ENCODE measurements at regions not wholly inside any gene's neighbourhood (a gene's known extent, or its start where the extent isn't known, plus 50 kb on each side); places are given as distances from the start of the nearest gene placed in this dataset.

GRCh38 chr12:83859021-83859420 lies 1053.6 kb downstream of the SLC6A15 start:
- no peaks in the 10 kb centered on the region for H3K36me3 ChIP-seq (ENCODE audit: control insufficient read depth in 2 of 2, insufficient read depth in 1 of 2, low read length in 2 of 2)
- H3K4me3 ChIP-seq (ENCODE audit: low read depth, low read length), result no peak overlapping the region
- POLR2A ChIA-PET, result no interaction called here
- H3K27ac ChIP-seq (ENCODE audit: extremely low read depth, low read depth, low read length), result no peak overlapping the region
- CTCF ChIA-PET, result no interaction called here
- H3K4me1 ChIP-seq (ENCODE audit: control insufficient read depth, insufficient read depth, low read length), result no peaks in the 10 kb centered on the region
- no peaks in the 10 kb centered on the region for H3K9me3 ChIP-seq (ENCODE audit: control insufficient read depth, insufficient read depth, low read depth, low read length)
- no peak for TF ChIP-seq ZNF621 (tag by site-specific recombination; IDR thresholded peaks at IDR 0.05)
- TF ChIP-seq ZNF391 (tag by site-specific recombination; IDR thresholded peaks at IDR 0.05; ENCODE audit: borderline replicate concordance, low read depth), result no peak
- no peak for TF ChIP-seq ZBTB17 (tag by site-specific recombination; IDR thresholded peaks at IDR 0.05)
- no peak for TF ChIP-seq ZNF518A (tag by site-specific recombination; conservative IDR thresholded peaks at IDR 0.05; ENCODE audit: low read depth)
- TF ChIP-seq IKZF3 (tag by site-specific recombination; IDR thresholded peaks at IDR 0.05), result no peak
- no peak for TF ChIP-seq ZNF169 (tag by site-specific recombination; IDR thresholded peaks at IDR 0.05)

- TF ChIP-seq ZNF133 (tag by site-specific recombination; IDR thresholded peaks at IDR 0.05) (no peak), SETDB1 (IDR thresholded peaks at IDR 0.05; ENCODE audit: insufficient read length, low read length) (peak; percentile 57)
- Histone ChIP-seq H3K27ac (ENCODE audit: extremely low read depth, low read depth, low read length) (no peak overlapping the region), H3K4me3 (ENCODE audit: low read depth, low read length) (no peak overlapping the region), H3K36me3 (ENCODE audit: control insufficient read depth in 2 of 2, insufficient read depth in 1 of 2, low read length in 2 of 2) (no peaks in the 10 kb centered on the region), H3K4me1 (ENCODE audit: control insufficient read depth, insufficient read depth, low read length) (no peaks in the 10 kb centered on the region), H3K9me3 (ENCODE audit: control insufficient read depth, insufficient read depth, low read depth, low read length) (no peaks in the 10 kb centered on the region)
- POLR2A ChIA-PET, result no interaction called here
- CTCF ChIA-PET, result no interaction called here
Measured at GRCh38 chr12:83856803-83857202, 1055.8 kb downstream of the SLC6A15 start.

DNA sequence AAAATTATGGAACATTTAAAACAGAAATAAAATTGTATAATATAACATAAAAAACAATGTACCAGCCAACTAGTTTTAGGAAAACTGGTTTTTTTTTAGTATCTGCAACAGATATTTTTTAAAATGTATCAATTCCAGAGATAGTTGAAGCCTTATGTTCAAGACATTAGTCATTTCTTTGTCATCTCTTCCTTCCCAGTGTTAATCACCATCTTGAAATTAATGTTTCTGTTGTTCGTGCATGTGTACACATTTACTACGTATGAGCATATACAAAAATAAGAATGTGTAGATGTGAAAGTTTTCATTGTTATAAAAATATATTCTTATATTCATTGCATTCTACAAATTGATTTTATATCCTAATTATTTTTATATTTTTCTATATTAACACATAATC lies 1062.1 kb downstream of the SLC6A15 start:
- CTCF ChIA-PET, result no interaction called here
- no peaks in the 10 kb centered on the region for H3K4me1 ChIP-seq (ENCODE audit: control insufficient read depth, insufficient read depth, low read length)
- POLR2A ChIA-PET, result no interaction called here
- TF ChIP-seq ATF2 (tag by site-specific recombination; IDR thresholded peaks at IDR 0.05; ENCODE audit: low read depth) (no peak), HOXD13 (CRISPR knock-in tag; IDR thresholded peaks at IDR 0.05; ENCODE audit: borderline replicate concordance) (no peak), SALL2 (tag by site-specific recombination; IDR thresholded peaks at IDR 0.05; ENCODE audit: borderline replicate concordance) (no peak), WT1 (tag by site-specific recombination; IDR thresholded peaks at IDR 0.05) (no peak), ZSCAN30 (tag by site-specific recombination; IDR thresholded peaks at IDR 0.05) (no peak), ZNF155 (tag by site-specific recombination; IDR thresholded peaks at IDR 0.05) (no peak), ZFP37 (tag by site-specific recombination; IDR thresholded peaks at IDR 0.05) (no peak), ZBTB21 (tag by site-specific recombination; IDR thresholded peaks at IDR 0.05) (no peak), ZNF211 (tag by site-specific recombination; IDR thresholded peaks at IDR 0.05; ENCODE audit: low read depth) (no peak), ZNF792 (tag by site-specific recombination; IDR thresholded peaks at IDR 0.05) (no peak), ZNF433 (tag by site-specific recombination; IDR thresholded peaks at IDR 0.05; ENCODE audit: low read depth) (no peak)
- TF ChIP-seq, protein P1, sequence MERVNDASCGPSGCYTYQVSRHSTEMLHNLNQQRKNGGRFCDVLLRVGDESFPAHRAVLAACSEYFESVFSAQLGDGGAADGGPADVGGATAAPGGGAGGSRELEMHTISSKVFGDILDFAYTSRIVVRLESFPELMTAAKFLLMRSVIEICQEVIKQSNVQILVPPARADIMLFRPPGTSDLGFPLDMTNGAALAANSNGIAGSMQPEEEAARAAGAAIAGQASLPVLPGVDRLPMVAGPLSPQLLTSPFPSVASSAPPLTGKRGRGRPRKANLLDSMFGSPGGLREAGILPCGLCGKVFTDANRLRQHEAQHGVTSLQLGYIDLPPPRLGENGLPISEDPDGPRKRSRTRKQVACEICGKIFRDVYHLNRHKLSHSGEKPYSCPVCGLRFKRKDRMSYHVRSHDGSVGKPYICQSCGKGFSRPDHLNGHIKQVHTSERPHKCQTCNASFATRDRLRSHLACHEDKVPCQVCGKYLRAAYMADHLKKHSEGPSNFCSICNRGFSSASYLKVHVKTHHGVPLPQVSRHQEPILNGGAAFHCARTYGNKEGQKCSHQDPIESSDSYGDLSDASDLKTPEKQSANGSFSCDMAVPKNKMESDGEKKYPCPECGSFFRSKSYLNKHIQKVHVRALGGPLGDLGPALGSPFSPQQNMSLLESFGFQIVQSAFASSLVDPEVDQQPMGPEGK (tag by site-specific recombination; IDR thresholded peaks at IDR 0.05), result no peak
- H3K4me3 ChIP-seq (ENCODE audit: low read depth, low read length), result no peak overlapping the region
- H3K27ac ChIP-seq (ENCODE audit: extremely low read depth, low read depth, low read length), result no peak overlapping the region
- H3K9me3 ChIP-seq (ENCODE audit: control insufficient read depth, insufficient read depth, low read depth, low read length), result no peaks in the 10 kb centered on the region
- no peaks in the 10 kb centered on the region for H3K36me3 ChIP-seq (ENCODE audit: control insufficient read depth in 2 of 2, insufficient read depth in 1 of 2, low read length in 2 of 2)
